Fibroblast of upper back skin (primary cell): ENCODE measurements at regions not wholly inside any gene's neighbourhood (a gene's known extent, or its start where the extent isn't known, plus 50 kb on each side); places are given as distances from the start of the nearest gene placed in this dataset.
"Not testable (repeated sequence)": the region's sequence is repeated elsewhere in the genome, so short reads cannot be mapped to it uniquely, and the experiment has no call there.

Experiments used
- DNase-seq: peaks from one replicate; pipeline ENCODE4 v3.0.0-alpha.2; 2013

- no peak for DNase-seq
These were observed 50.9 kb upstream of the MITF start for GRCh38 chr3:69688400-69688799.

- DNase-seq = no peak
These were observed 51.6 kb upstream of the MITF start for GRCh38 chr3:69687641-69688040.

GRCh38 chr3:69686056-69686455, 53.2 kb upstream of the MITF start:
- no peak for DNase-seq

GRCh38 chr3:69684309-69684961, 54.8 kb upstream of the MITF start:
- no peak for DNase-seq

GRCh38 chr3:69683082-69683806, 56.0 kb upstream of the MITF start:
- no peak for DNase-seq

GRCh38 chr3:69677456-69677855, 61.8 kb upstream of the MITF start:
- DNase-seq = not testable (repeated sequence)

GRCh38 chr3:69675786-69676530, 63.3 kb upstream of the MITF start:
- DNase-seq = no peak

- DNase-seq = no peak
These were observed 64.5 kb upstream of the MITF start for GRCh38 chr3:69674752-69675151.

- peak; percentile 42 for DNase-seq
These were observed 67.9 kb upstream of the MITF start for GRCh38 chr3:69671082-69671952.

GRCh38 chr3:69669070-69669469, 70.2 kb upstream of the MITF start:
- DNase-seq = no peak

- peak; percentile 11 for DNase-seq
These were observed 74.1 kb upstream of the MITF start for GRCh38 chr3:69665026-69665737.

- DNase-seq = no peak
These were observed 78.6 kb upstream of the MITF start for GRCh38 chr3:69660631-69661030.

GRCh38 chr3:69659180-69659910, 79.9 kb upstream of the MITF start:
- no peak for DNase-seq

- no peak for DNase-seq
These were observed 80.6 kb upstream of the MITF start for GRCh38 chr3:69658514-69659140.

- DNase-seq = not testable (repeated sequence)
These were observed 82.2 kb upstream of the MITF start for GRCh38 chr3:69657030-69657429.

GRCh38 chr3:69651765-69652164, 87.5 kb upstream of the MITF start:
- DNase-seq = no peak

- DNase-seq = no peak
These were observed 89.2 kb upstream of the MITF start for GRCh38 chr3:69650066-69650419.

- DNase-seq = no peak
These were observed 89.9 kb upstream of the MITF start for GRCh38 chr3:69649120-69650065.

GRCh38 chr3:69648126-69648525, 91.1 kb upstream of the MITF start:
- DNase-seq = no peak

- DNase-seq = no peak
These were observed 91.7 kb upstream of the MITF start for GRCh38 chr3:69647511-69648110.
